GM12874 (cell line): ENCODE measurements at regions not wholly inside any gene's neighbourhood (a gene's known extent, or its start where the extent isn't known, plus 50 kb on each side); places are given as distances from the start of the nearest gene placed in this dataset.

Source experiments
- TF ChIP-seq, protein P1 (sequence below): IDR thresholded peaks from 2 replicates; pipeline ENCODE4 v1.5.1; 2011; ENCODE audit warnings: low read depth, mild to moderate bottlenecking, control low read depth, low read length, moderate library complexity; ENCODE audit not compliant: insufficient read depth

DNA sequence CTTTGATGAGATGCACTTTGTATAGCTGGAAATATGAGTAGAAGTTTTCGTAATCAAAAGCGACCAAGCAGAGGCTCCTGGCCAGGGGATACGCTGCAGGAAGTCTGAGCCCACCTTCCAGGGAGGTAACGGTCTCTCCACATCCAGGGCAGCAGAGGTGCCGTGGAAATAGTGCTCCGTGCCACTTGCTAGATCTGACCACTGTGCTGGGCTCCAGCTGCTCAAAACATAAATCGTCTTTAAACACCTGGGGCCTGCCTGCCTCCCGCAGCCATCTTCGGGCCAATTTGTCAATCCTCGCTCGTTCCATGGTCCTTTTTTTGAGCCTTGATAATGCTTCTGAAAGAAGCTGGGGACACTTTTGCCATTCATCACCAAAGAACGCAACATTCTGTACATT lies 445.0 kb downstream of the ZNF536 start:
- TF ChIP-seq, protein P1, sequence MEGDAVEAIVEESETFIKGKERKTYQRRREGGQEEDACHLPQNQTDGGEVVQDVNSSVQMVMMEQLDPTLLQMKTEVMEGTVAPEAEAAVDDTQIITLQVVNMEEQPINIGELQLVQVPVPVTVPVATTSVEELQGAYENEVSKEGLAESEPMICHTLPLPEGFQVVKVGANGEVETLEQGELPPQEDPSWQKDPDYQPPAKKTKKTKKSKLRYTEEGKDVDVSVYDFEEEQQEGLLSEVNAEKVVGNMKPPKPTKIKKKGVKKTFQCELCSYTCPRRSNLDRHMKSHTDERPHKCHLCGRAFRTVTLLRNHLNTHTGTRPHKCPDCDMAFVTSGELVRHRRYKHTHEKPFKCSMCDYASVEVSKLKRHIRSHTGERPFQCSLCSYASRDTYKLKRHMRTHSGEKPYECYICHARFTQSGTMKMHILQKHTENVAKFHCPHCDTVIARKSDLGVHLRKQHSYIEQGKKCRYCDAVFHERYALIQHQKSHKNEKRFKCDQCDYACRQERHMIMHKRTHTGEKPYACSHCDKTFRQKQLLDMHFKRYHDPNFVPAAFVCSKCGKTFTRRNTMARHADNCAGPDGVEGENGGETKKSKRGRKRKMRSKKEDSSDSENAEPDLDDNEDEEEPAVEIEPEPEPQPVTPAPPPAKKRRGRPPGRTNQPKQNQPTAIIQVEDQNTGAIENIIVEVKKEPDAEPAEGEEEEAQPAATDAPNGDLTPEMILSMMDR = no peak

DNA sequence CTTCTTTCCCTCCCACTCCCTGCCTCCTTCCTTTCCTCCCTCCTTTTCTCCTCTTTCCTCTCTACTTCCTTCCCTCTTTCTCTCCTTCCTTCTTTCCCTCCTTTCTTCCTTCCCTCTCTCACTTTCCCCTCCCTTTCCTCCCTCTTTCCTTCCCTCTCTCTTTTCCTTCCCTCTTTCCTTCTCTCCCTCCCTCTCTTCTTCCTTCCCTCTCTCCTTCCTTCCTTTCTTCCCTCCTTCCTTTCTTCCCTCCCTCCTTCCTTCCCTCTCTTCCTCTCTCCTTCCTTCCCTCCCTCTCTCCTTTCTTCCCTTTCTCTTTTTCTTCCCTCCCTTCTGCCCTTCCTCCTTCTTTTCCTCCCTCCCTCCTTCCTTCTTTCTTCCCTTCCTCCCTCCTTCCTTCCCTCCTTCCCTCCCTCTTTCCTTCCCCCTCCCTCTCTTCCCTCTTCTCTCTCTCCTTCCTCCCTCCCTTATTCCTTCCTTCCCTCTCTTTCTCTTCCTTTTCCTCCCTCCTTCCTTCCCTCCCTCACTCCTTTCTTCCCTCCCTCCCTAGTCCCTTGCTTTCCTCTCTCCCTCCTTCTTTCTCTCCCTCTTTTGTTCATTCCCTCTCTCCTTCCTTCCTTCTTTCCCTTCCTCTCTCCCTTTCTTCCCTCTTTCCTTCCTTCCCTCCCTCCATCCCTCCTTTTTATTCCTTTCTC lies 443.9 kb downstream of the ZNF536 start:
- TF ChIP-seq, protein P1 = no peak

DNA sequence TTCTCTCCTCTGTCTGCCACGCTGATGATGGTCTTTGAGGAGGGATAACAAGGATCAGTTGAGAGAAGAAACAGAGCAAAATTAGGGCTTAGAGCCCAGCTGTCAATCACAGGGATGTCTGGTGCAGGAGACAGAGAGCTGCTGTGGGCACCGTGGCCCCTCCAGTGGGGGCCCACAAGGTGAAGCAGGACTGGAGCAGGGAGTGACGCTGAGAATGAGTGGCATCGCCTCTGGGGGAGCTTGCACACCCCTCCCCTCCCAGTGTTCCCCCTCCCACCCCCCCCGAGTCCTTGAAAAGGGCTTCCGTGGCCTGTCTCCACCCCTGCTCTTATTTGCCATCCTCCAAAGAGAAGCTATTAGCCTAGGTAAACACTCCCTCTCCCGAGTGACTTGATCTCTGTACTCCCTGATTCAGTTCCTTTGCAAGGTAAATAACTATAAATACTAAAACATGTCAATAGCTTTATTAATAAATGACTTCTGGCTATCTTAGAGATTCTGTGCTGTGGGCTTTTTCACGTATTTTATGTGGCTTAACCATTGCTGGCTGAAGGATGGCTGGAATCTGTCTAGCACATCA lies 440.0 kb downstream of the ZNF536 start:
- TF ChIP-seq, protein P1 = no peak

DNA sequence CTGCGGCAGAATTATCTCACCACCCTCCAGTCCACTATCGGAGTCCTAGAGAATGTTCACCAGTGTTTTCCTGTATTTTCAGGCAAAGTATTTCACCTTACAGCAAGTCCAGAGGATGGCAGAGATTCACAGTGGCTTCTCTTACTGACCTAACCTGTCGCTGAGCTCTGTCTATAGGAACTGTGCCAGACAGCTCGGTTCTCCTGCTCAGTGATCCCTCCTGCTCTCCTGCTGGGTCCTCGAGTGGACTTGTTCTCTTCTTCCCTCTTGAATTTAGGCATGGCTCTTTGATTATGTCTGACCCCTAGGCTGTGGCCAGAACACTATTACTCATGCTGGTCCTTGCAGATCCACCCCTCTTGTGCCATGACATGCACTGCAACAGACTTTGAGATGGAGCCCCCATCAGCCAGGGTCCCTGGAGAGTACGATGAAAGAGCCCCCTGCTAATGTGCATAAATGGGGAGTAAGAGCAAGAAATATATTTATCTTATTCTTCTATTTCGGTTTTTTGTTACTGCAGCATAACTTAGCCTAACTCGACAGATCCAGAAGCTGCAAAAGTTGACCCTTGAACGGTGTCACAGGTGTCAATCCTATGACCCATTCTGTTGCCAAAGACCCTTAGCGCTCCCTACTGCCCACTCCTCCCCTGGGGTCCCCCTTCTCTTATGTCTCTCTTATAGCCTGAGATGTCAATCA lies 439.4 kb downstream of the ZNF536 start:
- TF ChIP-seq, protein P1 = no peak

DNA sequence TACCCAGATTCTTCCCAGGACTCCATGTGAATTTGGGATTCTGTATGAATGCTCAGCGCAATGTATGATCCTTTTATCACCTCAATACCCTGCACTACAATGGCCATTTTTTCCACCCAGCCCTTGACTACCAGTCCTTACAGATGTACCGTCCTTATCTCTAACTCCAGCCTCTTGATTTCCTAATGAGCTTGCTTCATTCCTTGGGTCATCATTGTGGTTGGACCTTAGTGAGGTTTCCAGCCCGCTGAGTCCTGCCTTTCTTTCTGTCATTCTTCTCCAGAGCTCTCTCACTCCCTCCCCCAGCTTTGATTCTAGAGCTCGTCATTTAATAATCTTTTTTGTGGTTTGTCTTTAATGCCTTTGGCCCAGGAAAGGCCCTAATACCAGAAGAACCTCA lies 438.5 kb downstream of the ZNF536 start:
- TF ChIP-seq, protein P1 = no peak

DNA sequence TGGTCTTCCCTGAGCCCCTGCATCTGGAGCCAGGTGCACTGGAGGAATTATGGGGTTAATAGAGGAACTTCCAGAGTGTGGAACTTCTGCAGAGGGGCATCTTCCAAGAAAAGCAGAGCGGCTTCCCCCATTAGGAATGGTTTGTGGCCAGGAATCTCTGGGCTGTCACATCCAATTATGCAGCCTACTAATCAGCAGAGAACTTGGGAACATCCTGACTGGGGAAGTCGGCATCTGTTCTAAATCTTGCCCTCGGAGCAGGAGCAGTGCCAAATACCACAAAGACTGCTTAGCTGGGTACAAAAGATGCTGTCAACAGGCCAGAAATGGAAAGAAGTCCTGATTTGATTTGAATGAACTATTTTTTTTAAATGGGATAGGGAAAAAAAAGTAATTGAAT lies 435.1 kb downstream of the ZNF536 start:
- TF ChIP-seq, protein P1 = no peak

DNA sequence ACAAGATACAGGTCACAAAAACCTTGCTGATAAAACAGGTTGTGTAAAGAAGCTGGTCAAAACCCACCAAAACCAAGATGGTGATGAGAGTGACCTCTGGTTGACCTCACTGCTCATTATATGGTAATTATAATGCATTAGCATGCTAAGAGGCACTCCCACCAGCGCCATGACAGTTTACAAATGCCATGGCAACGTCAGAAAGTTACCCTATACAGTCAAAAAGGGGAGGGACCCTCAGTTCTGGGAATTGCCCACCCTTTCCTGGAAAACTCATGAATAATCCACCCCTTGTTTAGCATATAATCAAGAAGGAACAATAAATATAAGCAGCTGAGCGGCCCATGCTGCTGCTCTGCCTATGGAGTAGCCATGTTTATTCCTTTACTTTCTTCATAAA lies 434.1 kb downstream of the ZNF536 start:
- TF ChIP-seq, protein P1 = no peak
